ENCODE measurements at regions not wholly inside any gene's neighbourhood (a gene's known extent, or its start where the extent isn't known, plus 50 kb on each side); places are given as distances from the start of the nearest gene placed in this dataset.

- no peak for DNase-seq (ENCODE audit: low read depth)
Observed at GRCh38 chr2:509888-510287, 167.3 kb downstream of the TMEM18 start.

- DNase-seq (ENCODE audit: low read depth): no peak
Observed at GRCh38 chr2:508121-508520, 169.1 kb downstream of the TMEM18 start.

GRCh38 chr2:506866-507265 lies 170.3 kb downstream of the TMEM18 start:
- no peak for DNase-seq (ENCODE audit: low read depth)

GRCh38 chr2:506451-506850 lies 170.8 kb downstream of the TMEM18 start:
- no peak for DNase-seq (ENCODE audit: low read depth)

GRCh38 chr2:505941-506340 lies 171.3 kb downstream of the TMEM18 start:
- DNase-seq (ENCODE audit: low read depth): peak; percentile 30

GRCh38 chr2:503288-503999 lies 173.8 kb downstream of the TMEM18 start:
- no peak for DNase-seq (ENCODE audit: low read depth)

GRCh38 chr2:502831-503230 lies 174.4 kb downstream of the TMEM18 start:
- DNase-seq (ENCODE audit: low read depth): no peak

- DNase-seq (ENCODE audit: low read depth): no peak
Observed at GRCh38 chr2:501667-502066, 175.5 kb downstream of the TMEM18 start.

- no peak for DNase-seq (ENCODE audit: low read depth)
Observed at GRCh38 chr2:501130-501529, 176.1 kb downstream of the TMEM18 start.

- DNase-seq (ENCODE audit: low read depth): no peak
Observed at GRCh38 chr2:499726-500125, 177.5 kb downstream of the TMEM18 start.

- no peak for DNase-seq (ENCODE audit: low read depth)
Observed at GRCh38 chr2:498493-499178, 178.6 kb downstream of the TMEM18 start.

GRCh38 chr2:497770-498492 lies 179.3 kb downstream of the TMEM18 start:
- no peak for DNase-seq (ENCODE audit: low read depth)

GRCh38 chr2:496729-497128 lies 180.5 kb downstream of the TMEM18 start:
- DNase-seq (ENCODE audit: low read depth): no peak

- DNase-seq (ENCODE audit: low read depth): no peak
Observed at GRCh38 chr2:495745-496275, 181.4 kb downstream of the TMEM18 start.

GRCh38 chr2:494853-495252 lies 182.4 kb downstream of the TMEM18 start:
- DNase-seq (ENCODE audit: low read depth): no peak

- no peak for DNase-seq (ENCODE audit: low read depth)
Observed at GRCh38 chr2:493228-493627, 184.0 kb downstream of the TMEM18 start.

GRCh38 chr2:492178-492577 lies 185.0 kb downstream of the TMEM18 start:
- no peak for DNase-seq (ENCODE audit: low read depth)

GRCh38 chr2:489838-490237 lies 187.4 kb downstream of the TMEM18 start:
- no peak for DNase-seq (ENCODE audit: low read depth)

- DNase-seq (ENCODE audit: low read depth): no peak
Observed at GRCh38 chr2:489084-489483, 188.1 kb downstream of the TMEM18 start.

- DNase-seq (ENCODE audit: low read depth): no peak
Observed at GRCh38 chr2:487186-488079, 189.8 kb downstream of the TMEM18 start.

- no peak for DNase-seq (ENCODE audit: low read depth)
Observed at GRCh38 chr2:486371-486770, 190.8 kb downstream of the TMEM18 start.

- DNase-seq (ENCODE audit: low read depth): no peak
Observed at GRCh38 chr2:481388-481787, 193.5 kb upstream of the ALKAL2 start.
